Vagina (tissue), 2 donors: ENCODE measurements at regions not wholly inside any gene's neighbourhood (a gene's known extent, or its start where the extent isn't known, plus 50 kb on each side); places are given as distances from the start of the nearest gene placed in this dataset.

Source experiments
- DNase-seq, 2 donors: peaks; one replicate each; pipeline ENCODE4 v3.0.0-alpha.2; 2017; ENCODE audit errors: extremely low spot score in 2 of 2
- H3K27ac ChIP-seq: fragments of 200-600 bp; sonication (generic); one replicate; pipeline ENCODE4 v1.5.1; 2019
- H3K27me3 ChIP-seq: fragments of 200-600 bp; sonication (generic); one replicate; pipeline ENCODE4 v1.5.1; 2019
- H3K36me3 ChIP-seq, 2 donors: fragments of 200-600 bp; sonication (generic); one replicate each; pipeline ENCODE4 v1.5.1; 2017 to 2019
- H3K4me1 ChIP-seq: fragments of 200-600 bp; sonication (generic); one replicate; pipeline ENCODE4 v1.5.1; 2019
- H3K4me3 ChIP-seq, 2 donors: fragments of 200-600 bp; sonication (generic); 1 replicate in 1 of 2; 2 replicates in 1 of 2; pipeline ENCODE4 v1.5.1; 2016 to 2019
- H3K9me3 ChIP-seq: fragments of 200-600 bp; sonication (generic); one replicate; pipeline ENCODE4 v1.5.1; 2019
- POLR2A ChIP-seq, 2 donors: fragments of 450-650 bp; IDR thresholded peaks; one replicate each; pipeline ENCODE4 v1.6.1; 2017; ENCODE audit warnings: antibody characterized with exemption in 2 of 2, mild to moderate bottlenecking in 2 of 2, moderate library complexity in 2 of 2
- POLR2AphosphoS5 ChIP-seq, 2 donors: sonication (generic); formaldehyde crosslinking; IDR thresholded peaks; one replicate each; pipeline ENCODE4 v1.9.0; 2017; ENCODE audit warnings: antibody characterized with exemption in 2 of 2, mild to moderate bottlenecking in 2 of 2, low read depth in 1 of 2; ENCODE audit not compliant: insufficient read depth in 1 of 2
- intact Hi-C: fragments of 100-400 bp; cut with DNase I; formaldehyde crosslinking; loops from one replicate; pipeline ENCODE4 v1.15.1; 2023
- TF ChIP-seq, protein P1 (sequence below), 3 experiments: fragments of 450-650 bp in 2 of 3; fragments of 200-600 bp in 1 of 3; sonication (generic) in 1 of 3; IDR thresholded peaks; one replicate each; pipeline ENCODE4 v1.5.1; 2017 to 2019; ENCODE audit warnings: antibody characterized with exemption in 3 of 3, mild to moderate bottlenecking in 2 of 3, moderate library complexity in 2 of 3

GRCh38 chr14:54123841-54124240 lies 167.2 kb upstream of the BMP4 start:
- Histone ChIP-seq H3K27ac (no peak overlapping the region), H3K9me3 (no peaks in the 10 kb centered on the region), H3K36me3 (no peaks in the 10 kb centered on the region), H3K27me3 (no peaks in the 10 kb centered on the region), H3K4me1 (no peaks in the 10 kb centered on the region), H3K4me3 (no peak overlapping the region)
- intact Hi-C loops: no loop called here
- TF ChIP-seq, protein P1, sequence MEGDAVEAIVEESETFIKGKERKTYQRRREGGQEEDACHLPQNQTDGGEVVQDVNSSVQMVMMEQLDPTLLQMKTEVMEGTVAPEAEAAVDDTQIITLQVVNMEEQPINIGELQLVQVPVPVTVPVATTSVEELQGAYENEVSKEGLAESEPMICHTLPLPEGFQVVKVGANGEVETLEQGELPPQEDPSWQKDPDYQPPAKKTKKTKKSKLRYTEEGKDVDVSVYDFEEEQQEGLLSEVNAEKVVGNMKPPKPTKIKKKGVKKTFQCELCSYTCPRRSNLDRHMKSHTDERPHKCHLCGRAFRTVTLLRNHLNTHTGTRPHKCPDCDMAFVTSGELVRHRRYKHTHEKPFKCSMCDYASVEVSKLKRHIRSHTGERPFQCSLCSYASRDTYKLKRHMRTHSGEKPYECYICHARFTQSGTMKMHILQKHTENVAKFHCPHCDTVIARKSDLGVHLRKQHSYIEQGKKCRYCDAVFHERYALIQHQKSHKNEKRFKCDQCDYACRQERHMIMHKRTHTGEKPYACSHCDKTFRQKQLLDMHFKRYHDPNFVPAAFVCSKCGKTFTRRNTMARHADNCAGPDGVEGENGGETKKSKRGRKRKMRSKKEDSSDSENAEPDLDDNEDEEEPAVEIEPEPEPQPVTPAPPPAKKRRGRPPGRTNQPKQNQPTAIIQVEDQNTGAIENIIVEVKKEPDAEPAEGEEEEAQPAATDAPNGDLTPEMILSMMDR (IDR thresholded peaks at IDR 0.05): no peak
- no peak for TF ChIP-seq POLR2AphosphoS5 (IDR thresholded peaks at IDR 0.05; ENCODE audit: insufficient read depth in 1 of 2, low read depth in 1 of 2)
- TF ChIP-seq POLR2A (IDR thresholded peaks at IDR 0.05): no peak
- DNase-seq: no peak

DNA sequence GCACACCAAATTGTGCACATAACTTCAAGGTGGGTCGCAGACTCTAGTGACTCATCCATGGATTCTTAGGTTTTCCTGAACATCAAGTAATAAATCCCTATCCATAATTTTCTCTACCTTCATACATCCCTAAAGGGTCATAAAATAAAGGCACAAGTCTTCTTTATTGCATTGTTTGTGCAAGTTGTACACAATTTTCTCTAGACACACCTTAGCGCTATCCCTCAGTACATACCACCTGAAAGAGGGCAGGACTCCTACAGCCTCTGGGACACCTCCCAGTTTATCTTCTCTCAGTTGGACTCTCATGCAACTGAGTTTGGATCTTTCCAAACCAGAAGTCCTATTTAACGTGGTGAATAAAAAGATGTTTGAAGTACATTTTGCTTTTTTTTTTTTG lies 168.5 kb upstream of the BMP4 start:
- Histone ChIP-seq H3K4me1 (no peaks in the 10 kb centered on the region), H3K27ac (no peak overlapping the region), H3K27me3 (no peaks in the 10 kb centered on the region), H3K36me3 (no peaks in the 10 kb centered on the region), H3K4me3 (no peak overlapping the region), H3K9me3 (no peaks in the 10 kb centered on the region)
- DNase-seq: no peak
- TF ChIP-seq POLR2AphosphoS5 (IDR thresholded peaks at IDR 0.05; ENCODE audit: insufficient read depth in 1 of 2, low read depth in 1 of 2) (no peak), POLR2A (IDR thresholded peaks at IDR 0.05) (no peak)
- intact Hi-C loops: no loop called here

DNA sequence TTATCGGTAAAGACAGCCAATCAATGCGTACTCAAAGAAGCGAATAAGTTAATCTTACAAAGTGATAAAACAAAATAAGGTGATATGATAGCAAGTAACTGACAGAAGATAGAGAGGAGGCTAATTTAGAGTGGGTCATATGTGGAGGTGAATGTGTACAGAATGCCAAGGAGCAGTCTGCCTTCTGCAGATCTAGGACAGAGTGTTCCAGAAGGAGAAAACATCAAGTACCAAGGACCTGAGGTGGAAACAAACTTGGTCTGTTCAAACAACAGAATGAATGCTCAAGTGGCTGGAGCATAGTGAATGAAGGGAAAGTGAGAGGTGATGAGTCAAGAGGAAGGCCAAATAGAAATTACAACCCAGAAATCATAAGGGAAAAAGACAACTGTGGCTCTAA lies 170.3 kb upstream of the BMP4 start:
- Histone ChIP-seq H3K4me3 (no peak overlapping the region), H3K9me3 (no peaks in the 10 kb centered on the region), H3K27me3 (no peaks in the 10 kb centered on the region), H3K27ac (no peak overlapping the region), H3K4me1 (no peaks in the 10 kb centered on the region), H3K36me3 (no peaks in the 10 kb centered on the region)
- no peak for DNase-seq
- TF ChIP-seq POLR2A (IDR thresholded peaks at IDR 0.05) (no peak), POLR2AphosphoS5 (IDR thresholded peaks at IDR 0.05; ENCODE audit: insufficient read depth in 1 of 2, low read depth in 1 of 2) (no peak)
- TF ChIP-seq, protein P1 (IDR thresholded peaks at IDR 0.05): no peak
- intact Hi-C loops: no loop called here

GRCh38 chr14:54127526-54127925 lies 170.9 kb upstream of the BMP4 start:
- no peaks in the 10 kb centered on the region for H3K9me3 ChIP-seq
- no peaks in the 10 kb centered on the region for H3K36me3 ChIP-seq
- intact Hi-C loops: no loop called here
- no peak for DNase-seq
- no peak for TF ChIP-seq POLR2A (IDR thresholded peaks at IDR 0.05)
- no peak for TF ChIP-seq POLR2AphosphoS5 (IDR thresholded peaks at IDR 0.05; ENCODE audit: insufficient read depth in 1 of 2, low read depth in 1 of 2)
- TF ChIP-seq, protein P1 (IDR thresholded peaks at IDR 0.05): no peak
- H3K4me1 ChIP-seq: no peaks in the 10 kb centered on the region
- no peaks in the 10 kb centered on the region for H3K27me3 ChIP-seq
- no peak overlapping the region for H3K27ac ChIP-seq
- no peak overlapping the region for H3K4me3 ChIP-seq

DNA sequence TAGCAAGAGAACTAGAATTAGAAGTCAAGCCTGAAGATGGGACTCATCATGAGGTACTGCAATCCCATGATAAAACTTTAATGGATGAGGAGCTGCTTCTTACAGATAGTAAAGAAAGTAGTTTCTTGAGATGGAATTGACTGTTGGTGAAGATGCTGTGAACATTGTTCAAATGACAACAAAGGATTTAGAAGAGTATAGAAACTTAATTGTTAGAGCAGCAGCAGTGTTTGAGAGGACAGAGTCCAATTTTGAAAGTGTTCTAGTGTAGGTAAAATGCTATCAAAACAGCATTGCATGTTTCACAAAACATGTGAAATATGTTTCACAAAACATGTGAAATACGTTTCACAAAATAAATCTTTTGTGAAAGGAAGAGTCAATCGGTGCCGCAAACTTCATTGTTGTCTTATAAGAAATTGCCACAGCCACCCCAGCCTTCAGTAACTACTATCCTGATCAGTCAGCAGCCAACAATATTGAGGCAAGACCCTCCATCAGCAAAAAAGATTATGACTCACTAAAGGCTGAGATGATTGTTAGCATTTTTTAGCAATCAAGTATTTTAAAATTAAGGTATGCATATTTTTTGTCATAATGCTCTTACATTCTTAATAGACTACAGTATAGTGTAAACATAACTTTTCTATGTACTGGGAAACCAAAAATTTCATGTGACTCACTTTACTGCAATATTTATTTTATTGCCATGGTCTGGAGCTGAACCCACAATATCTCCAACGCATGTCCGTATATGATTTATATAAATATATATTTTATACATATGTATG lies 173.4 kb upstream of the BMP4 start:
- no peaks in the 10 kb centered on the region for H3K4me1 ChIP-seq
- intact Hi-C loops: no loop called here
- TF ChIP-seq POLR2A (IDR thresholded peaks at IDR 0.05) (no peak), POLR2AphosphoS5 (IDR thresholded peaks at IDR 0.05; ENCODE audit: insufficient read depth in 1 of 2, low read depth in 1 of 2) (no peak)
- no peak for DNase-seq
- H3K27ac ChIP-seq: no peak overlapping the region
- no peaks in the 10 kb centered on the region for H3K9me3 ChIP-seq
- no peaks in the 10 kb centered on the region for H3K27me3 ChIP-seq
- H3K4me3 ChIP-seq: no peak overlapping the region
- no peaks in the 10 kb centered on the region for H3K36me3 ChIP-seq

DNA sequence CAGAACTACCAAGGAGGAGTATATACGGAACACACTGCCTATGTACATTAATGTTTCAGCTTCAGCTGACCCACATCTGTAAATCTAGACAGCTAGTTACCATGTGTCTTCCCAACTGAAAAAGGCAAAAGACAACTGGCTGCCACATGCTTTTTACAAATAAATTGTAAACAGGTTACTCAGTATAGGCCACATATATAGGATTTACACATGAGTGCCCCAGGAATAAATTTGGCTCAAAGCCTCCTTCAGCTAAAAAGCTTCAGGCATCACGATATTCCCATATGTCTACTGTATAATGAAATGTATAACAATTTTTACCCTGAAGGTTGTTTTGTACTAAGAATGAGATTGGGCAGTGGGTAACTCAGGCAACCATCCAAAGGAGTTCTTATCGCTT lies 175.9 kb upstream of the BMP4 start:
- TF ChIP-seq POLR2A (IDR thresholded peaks at IDR 0.05) (no peak), POLR2AphosphoS5 (IDR thresholded peaks at IDR 0.05; ENCODE audit: insufficient read depth in 1 of 2, low read depth in 1 of 2) (no peak)
- TF ChIP-seq, protein P1 (IDR thresholded peaks at IDR 0.05): no peak
- H3K27me3 ChIP-seq: no peaks in the 10 kb centered on the region
- H3K4me3 ChIP-seq: no peak overlapping the region
- H3K4me1 ChIP-seq: no peaks in the 10 kb centered on the region
- H3K36me3 ChIP-seq: no peaks in the 10 kb centered on the region
- intact Hi-C loops: no loop called here
- no peak overlapping the region for H3K27ac ChIP-seq
- no peak for DNase-seq
- no peaks in the 10 kb centered on the region for H3K9me3 ChIP-seq
